HG02642 (cell line): ENCODE measurements at regions not wholly inside any gene's neighbourhood (a gene's known extent, or its start where the extent isn't known, plus 50 kb on each side); places are given as distances from the start of the nearest gene placed in this dataset.
A peak's percentile ranks its signal among the peaks of the same experiment; 100 is the strongest.

Experiments used
- ATAC-seq: cut with Tn5 transposase; IDR thresholded peaks from one replicate; pipeline ENCODE4 v1.9.1; 2021; ENCODE audit warnings: mild to moderate bottlenecking; ENCODE audit not compliant: unreplicated experiment, poor library complexity

DNA sequence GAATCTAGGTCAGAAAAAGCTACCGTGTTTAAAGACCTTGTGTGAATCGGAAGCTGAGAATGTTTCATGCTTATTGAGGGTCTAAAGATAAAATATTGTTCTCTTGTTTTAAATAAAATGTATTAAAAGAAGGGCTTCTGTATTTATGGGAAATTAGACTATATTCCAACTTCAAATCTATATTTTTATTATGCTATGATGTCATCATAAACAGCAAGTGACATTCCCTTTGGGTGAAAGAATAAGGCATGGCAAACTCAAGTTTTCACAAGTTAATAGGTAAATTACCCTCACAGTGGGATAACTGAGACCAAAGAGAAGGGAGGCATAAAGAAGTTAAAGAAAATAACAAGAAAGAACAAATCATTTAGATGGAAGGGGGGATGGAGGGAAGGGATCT is 333.8 kb upstream of the NR5A2 start:
- no peak for ATAC-seq

DNA sequence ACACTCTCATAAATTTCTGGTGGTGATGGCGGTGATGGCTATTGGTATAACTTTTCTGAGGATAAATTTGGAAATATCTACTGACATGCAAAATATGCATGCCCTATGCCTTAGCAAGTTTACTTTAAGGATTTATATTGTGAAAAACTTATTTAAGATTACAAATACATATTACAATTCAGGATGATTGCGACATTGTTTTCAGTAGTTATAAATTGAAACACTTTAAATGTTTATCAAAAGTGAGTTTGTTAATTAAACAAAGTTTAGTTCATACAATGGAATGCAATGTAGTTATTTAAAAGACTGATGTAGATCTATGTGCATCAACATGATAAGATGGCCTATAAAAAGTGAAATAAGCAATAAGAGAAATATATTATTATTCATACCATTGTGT is 331.3 kb upstream of the NR5A2 start:
- no peak for ATAC-seq

DNA sequence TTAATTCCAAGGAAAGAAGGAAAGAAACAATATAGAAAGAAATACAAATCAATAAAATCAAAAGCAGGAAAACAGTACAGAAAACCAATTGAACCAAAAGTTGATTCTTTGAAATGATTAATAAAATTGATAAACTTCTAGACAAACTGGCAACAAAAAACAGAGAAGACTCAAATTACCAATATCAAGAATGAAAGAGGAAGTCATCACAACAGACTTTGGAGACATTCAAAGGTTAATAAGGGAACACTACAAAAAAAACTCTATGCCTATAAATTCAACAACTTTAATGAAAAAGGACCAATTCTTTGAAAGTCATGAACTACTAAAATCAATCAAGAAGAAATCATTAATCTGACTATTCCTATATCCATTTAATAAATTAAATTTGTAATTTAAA is 329.3 kb upstream of the NR5A2 start:
- ATAC-seq, result no peak

- no peak for ATAC-seq
Measured at GRCh38 chr1:199700551-199700950, 327.0 kb upstream of the NR5A2 start.

DNA sequence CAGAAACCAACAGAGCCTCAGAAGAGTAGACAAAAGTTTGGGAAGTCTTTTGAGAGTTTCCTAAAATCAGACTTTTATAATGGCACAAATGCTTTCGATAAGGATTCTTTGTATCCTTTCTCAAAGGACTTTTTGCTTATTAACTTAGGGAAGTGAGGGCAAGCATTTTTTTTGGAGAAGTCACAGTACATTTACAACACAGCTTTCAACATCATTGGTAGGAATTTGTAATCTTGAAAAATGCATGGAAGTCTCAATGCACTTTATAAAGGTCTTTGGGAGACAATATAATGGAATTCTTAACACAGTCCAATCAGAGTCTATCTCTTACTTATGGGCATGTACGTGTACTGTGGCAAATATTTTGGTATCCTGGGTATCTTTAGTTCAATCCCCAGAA is 325.8 kb upstream of the NR5A2 start:
- ATAC-seq, result no peak

- no peak for ATAC-seq
Measured at GRCh38 chr1:199704231-199704630, 323.3 kb upstream of the NR5A2 start.

DNA sequence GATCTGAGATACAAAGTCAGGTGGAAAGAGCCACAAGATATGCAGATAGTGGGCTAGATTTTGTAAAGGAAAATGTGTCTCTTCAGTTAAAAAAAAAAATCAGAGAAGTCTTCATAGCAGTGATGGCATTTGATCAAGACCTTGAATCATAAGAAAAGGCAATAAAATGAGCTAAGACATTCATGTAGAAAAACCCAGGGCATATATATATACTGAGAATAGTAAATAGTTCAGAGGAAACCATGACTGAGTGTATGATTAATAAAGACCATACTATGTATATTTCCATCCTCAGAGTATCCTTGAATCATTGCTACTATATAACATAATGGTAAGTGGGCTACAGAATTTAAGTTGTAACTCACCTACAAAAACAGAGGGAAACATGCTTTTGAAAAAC is 321.7 kb upstream of the NR5A2 start:
- ATAC-seq, result no peak

- no peak for ATAC-seq
Measured at GRCh38 chr1:199706826-199707606, 320.5 kb upstream of the NR5A2 start.

DNA sequence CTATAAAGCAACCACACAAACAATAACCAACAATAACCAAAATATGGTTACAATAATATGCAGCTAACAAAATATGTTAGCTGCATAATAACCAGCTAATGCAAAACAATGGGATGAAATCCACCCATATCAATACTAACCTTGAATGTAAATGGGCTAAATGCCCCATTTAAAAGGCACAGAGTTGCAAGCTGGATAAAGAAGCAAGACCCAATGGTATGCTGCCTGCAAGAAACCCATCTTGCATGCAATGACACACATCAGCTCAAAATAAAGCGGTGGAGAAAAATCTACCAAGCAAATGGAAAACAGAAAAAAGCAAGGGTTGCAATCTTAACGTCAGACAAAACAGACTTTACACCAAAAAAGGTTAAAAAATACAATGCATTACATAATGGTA is 316.5 kb upstream of the NR5A2 start:
- no peak for ATAC-seq

DNA sequence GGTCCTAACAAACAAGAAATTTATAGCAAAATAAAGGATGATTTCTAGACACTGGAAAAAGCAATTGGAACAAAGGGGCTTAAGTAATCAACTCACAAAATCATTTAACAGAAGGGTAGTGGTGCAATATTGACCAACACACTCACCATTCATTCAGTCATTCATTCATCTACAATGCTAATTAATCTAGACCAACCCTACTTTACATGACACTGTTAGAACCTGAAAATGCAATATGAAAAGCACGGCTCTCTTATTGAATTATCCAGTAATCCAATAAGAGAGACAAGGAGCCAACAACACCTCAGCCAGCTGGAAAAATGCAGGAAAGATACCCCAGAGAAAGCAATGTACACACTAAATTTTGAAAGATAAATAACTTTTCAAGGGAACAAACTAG is 310.8 kb upstream of the NR5A2 start:
- no peak for ATAC-seq

- no peak for ATAC-seq
Measured at GRCh38 chr1:199719156-199719842, 308.2 kb upstream of the NR5A2 start.

- no peak for ATAC-seq
Measured at GRCh38 chr1:199720496-199720895, 307.0 kb upstream of the NR5A2 start.

DNA sequence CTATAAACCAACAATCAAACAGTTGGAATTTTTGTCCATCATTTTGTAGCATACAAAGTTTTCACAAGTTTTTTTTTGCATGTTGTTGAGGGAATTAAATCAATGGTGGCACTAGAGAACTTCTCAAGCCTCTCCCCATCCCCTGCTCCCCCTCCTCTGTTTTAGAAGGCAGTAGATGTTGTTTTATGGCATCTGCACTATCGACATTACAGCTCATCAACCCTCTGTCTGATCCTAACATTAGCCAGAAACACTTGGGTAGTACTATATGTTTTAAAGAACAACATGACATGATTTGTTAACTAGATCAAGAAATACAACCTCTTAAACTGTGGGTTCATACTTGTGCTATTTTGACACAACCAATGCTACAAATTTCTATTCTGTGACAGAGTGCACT is 306.5 kb upstream of the NR5A2 start:
- ATAC-seq, result no peak

DNA sequence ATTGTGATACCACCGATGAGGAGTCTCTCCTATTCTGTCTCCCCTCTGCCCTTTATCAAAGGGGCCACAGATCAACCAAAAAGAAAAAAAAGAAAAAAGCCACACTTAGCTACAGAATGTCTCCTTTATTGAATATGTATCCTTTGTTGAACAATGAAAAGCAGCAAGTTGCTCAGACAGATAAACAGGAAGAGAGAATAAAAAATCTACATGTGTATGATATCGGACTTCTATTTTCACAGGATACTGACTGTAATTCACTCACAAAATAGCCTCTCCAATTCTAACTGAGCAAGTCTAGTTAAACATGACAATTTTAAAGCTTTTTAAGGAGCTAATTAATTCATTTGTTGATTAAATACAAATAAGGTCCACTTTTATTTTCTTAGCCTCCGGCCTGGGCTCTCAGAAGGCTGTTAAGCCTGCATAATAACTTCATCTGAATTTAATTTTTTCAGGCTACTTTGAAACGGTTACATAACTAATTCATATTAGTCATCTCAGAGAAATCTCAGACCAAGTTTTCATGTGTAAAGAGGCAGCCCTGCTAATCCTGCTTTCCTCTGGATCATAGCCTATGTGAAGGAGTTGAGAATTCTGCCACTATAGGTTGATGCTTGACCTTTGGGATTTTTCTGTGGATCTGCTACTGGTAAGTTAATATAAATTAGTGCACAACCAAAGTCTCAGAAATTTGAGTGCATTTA is 304.1 kb upstream of the NR5A2 start:
- no peak for ATAC-seq

GRCh38 chr1:199724049-199724448 is 303.5 kb upstream of the NR5A2 start:
- no peak for ATAC-seq

GRCh38 chr1:199725002-199725565 is 302.4 kb upstream of the NR5A2 start:
- peak; percentile 74 for ATAC-seq

- no peak for ATAC-seq
Measured at GRCh38 chr1:199727682-199728081, 299.8 kb upstream of the NR5A2 start.

- ATAC-seq, result no peak
Measured at GRCh38 chr1:199728345-199728744, 299.2 kb upstream of the NR5A2 start.

- ATAC-seq, result no peak
Measured at GRCh38 chr1:199733125-199733524, 294.4 kb upstream of the NR5A2 start.

DNA sequence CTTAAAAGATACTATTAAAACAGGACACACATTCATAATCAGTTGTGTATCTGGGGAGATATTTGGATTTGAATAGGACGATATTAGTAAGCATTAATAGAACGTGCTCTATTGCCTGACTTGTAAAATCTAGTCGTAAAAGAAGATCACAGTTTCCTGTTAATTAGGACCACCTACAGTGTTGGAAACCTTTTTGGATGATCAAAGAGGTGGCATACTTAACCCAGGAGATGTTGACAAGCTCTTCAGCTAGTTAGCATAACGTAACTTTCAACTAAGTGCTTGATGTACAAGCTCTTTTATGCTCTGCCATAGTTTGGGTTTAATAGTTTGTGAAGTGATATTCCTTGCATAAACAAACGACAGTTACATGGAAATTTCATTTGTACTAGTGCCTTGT is 293.3 kb upstream of the NR5A2 start:
- ATAC-seq, result no peak

- no peak for ATAC-seq
Measured at GRCh38 chr1:199735660-199736059, 291.9 kb upstream of the NR5A2 start.
